Thyroid gland (tissue), 4 donors: ENCODE measurements at regions not wholly inside any gene's neighbourhood (a gene's known extent, or its start where the extent isn't known, plus 50 kb on each side); places are given as distances from the start of the nearest gene placed in this dataset.

Experiments
- DNase-seq, 2 donors: peaks; one replicate each; pipeline ENCODE4 v3.0.0-alpha.2; 2019
- H3K27ac ChIP-seq, 3 donors: fragments of 200-600 bp; sonication (generic); 1 replicate in 2 of 3; 2 replicates in 1 of 3; pipeline ENCODE4 v1.5.1; 2016 to 2019; ENCODE audit warnings: mild to moderate bottlenecking in 1 of 3, moderate library complexity in 1 of 3
- H3K27me3 ChIP-seq: fragments of 200-600 bp; sonication (generic); one replicate; pipeline ENCODE4 v1.5.1; 2019
- H3K36me3 ChIP-seq, 2 donors: fragments of 200-600 bp; sonication (generic); one replicate each; pipeline ENCODE4 v1.5.1; 2016 to 2019
- H3K4me1 ChIP-seq, 2 donors: fragments of 200-600 bp; sonication (generic); one replicate each; pipeline ENCODE4 v1.5.1; 2017 to 2019
- H3K4me3 ChIP-seq, 3 donors: fragments of 200-600 bp; sonication (generic); replicated peaks in 1 of 3; 1 replicate in 2 of 3; 2 replicates in 1 of 3; pipeline ENCODE4 v1.5.1; 2016; ENCODE audit warnings: mild to moderate bottlenecking in 1 of 3
- H3K9me3 ChIP-seq: fragments of 200-600 bp; sonication (generic); one replicate; pipeline ENCODE4 v1.5.1; 2017
- CTCF ChIP-seq, 6 experiments: fragments of 200-600 bp in 3 of 6; fragments of 450-650 bp in 3 of 6; sonication (generic) in 3 of 6; IDR thresholded peaks; one replicate each; pipeline ENCODE4 v1.5.1; 2016 to 2019; ENCODE audit warnings: antibody characterized with exemption in 6 of 6, mild to moderate bottlenecking in 2 of 6, inconsistent platforms in 1 of 6, moderate library complexity in 1 of 6
- POLR2A ChIP-seq, 2 donors: fragments of 450-650 bp; IDR thresholded peaks; one replicate each; pipeline ENCODE4 v1.6.1; 2017; ENCODE audit warnings: antibody characterized with exemption in 2 of 2, mild to moderate bottlenecking in 2 of 2, moderate library complexity in 1 of 2
- WGBS, 2 donors: methylation state at CpG; one replicate each; pipeline ENCODE4 v1.1.5; 2017; 5-methylcytosine and 5-hydroxymethylcytosine counted together
- intact Hi-C: fragments of 100-400 bp; cut with DNase I; formaldehyde crosslinking; loops from one replicate; pipeline ENCODE4 v1.15.1; 2023

GRCh38 chr13:22662771-22663170, 518.0 kb upstream of the SGCG start:
- no peaks in the 10 kb centered on the region for H3K36me3 ChIP-seq
- no peaks in the 10 kb centered on the region for H3K4me1 ChIP-seq
- H3K27ac ChIP-seq: no peak overlapping the region
- no peak for DNase-seq
- no peaks in the 10 kb centered on the region for H3K9me3 ChIP-seq
- TF ChIP-seq POLR2A (IDR thresholded peaks at IDR 0.05) (no peak), CTCF (IDR thresholded peaks at IDR 0.05) (no peak)
- H3K27me3 ChIP-seq: no peaks in the 10 kb centered on the region
- H3K4me3 ChIP-seq: no peak overlapping the region
- intact Hi-C loops: no loop called here
- 86 to 87% methylated on average over 4 of the region's 4 CpGs for WGBS, 2 donors

- no peaks in the 10 kb centered on the region for H3K9me3 ChIP-seq
- no peak for DNase-seq
- H3K27ac ChIP-seq: no peak overlapping the region
- no peak for TF ChIP-seq CTCF (IDR thresholded peaks at IDR 0.05)
- no peak for TF ChIP-seq POLR2A (IDR thresholded peaks at IDR 0.05)
- no peaks in the 10 kb centered on the region for H3K36me3 ChIP-seq
- intact Hi-C loops: no loop called here
- H3K27me3 ChIP-seq: no peaks in the 10 kb centered on the region
- H3K4me1 ChIP-seq: no peaks in the 10 kb centered on the region
- 51 to 62% methylated on average over 2 of the region's 2 CpGs for WGBS, 2 donors
- no peak overlapping the region for H3K4me3 ChIP-seq
Measured at GRCh38 chr13:22665506-22665905, 515.3 kb upstream of the SGCG start.

- WGBS, 2 donors: 81 to 83% methylated on average over 8 of the region's 8 CpGs
- no peak for DNase-seq
- H3K4me1 ChIP-seq: no peaks in the 10 kb centered on the region
- no peaks in the 10 kb centered on the region for H3K9me3 ChIP-seq
- H3K27ac ChIP-seq: no peak overlapping the region
- intact Hi-C loops: no loop called here
- no peaks in the 10 kb centered on the region for H3K27me3 ChIP-seq
- H3K4me3 ChIP-seq: no peak overlapping the region
- no peaks in the 10 kb centered on the region for H3K36me3 ChIP-seq
- TF ChIP-seq POLR2A (IDR thresholded peaks at IDR 0.05) (no peak), CTCF (IDR thresholded peaks at IDR 0.05) (no peak)
Measured at GRCh38 chr13:22690756-22691155, 490.0 kb upstream of the SGCG start.

GRCh38 chr13:22693691-22694090, 487.1 kb upstream of the SGCG start:
- DNase-seq: no peak
- intact Hi-C loops: no loop called here
- Histone ChIP-seq H3K27me3 (no peaks in the 10 kb centered on the region), H3K9me3 (no peaks in the 10 kb centered on the region), H3K36me3 (no peaks in the 10 kb centered on the region), H3K4me3 (no peak overlapping the region), H3K27ac (no peak overlapping the region), H3K4me1 (no peaks in the 10 kb centered on the region)
- TF ChIP-seq POLR2A (IDR thresholded peaks at IDR 0.05) (no peak), CTCF (IDR thresholded peaks at IDR 0.05) (no peak)

GRCh38 chr13:22696433-22696832, 484.3 kb upstream of the SGCG start:
- no peak for DNase-seq
- intact Hi-C loops: no loop called here
- Histone ChIP-seq H3K9me3 (no peaks in the 10 kb centered on the region), H3K4me3 (no peak overlapping the region), H3K27me3 (no peaks in the 10 kb centered on the region), H3K4me1 (no peaks in the 10 kb centered on the region), H3K27ac (no peak overlapping the region), H3K36me3 (no peaks in the 10 kb centered on the region)
- TF ChIP-seq CTCF (IDR thresholded peaks at IDR 0.05) (no peak), POLR2A (IDR thresholded peaks at IDR 0.05) (no peak)
- 73 to 83% methylated on average over 41 of the region's 41 CpGs for WGBS, 2 donors
